ENCODE measurements at regions not wholly inside any gene's neighbourhood (a gene's known extent, or its start where the extent isn't known, plus 50 kb on each side); places are given as distances from the start of the nearest gene placed in this dataset.

DNA sequence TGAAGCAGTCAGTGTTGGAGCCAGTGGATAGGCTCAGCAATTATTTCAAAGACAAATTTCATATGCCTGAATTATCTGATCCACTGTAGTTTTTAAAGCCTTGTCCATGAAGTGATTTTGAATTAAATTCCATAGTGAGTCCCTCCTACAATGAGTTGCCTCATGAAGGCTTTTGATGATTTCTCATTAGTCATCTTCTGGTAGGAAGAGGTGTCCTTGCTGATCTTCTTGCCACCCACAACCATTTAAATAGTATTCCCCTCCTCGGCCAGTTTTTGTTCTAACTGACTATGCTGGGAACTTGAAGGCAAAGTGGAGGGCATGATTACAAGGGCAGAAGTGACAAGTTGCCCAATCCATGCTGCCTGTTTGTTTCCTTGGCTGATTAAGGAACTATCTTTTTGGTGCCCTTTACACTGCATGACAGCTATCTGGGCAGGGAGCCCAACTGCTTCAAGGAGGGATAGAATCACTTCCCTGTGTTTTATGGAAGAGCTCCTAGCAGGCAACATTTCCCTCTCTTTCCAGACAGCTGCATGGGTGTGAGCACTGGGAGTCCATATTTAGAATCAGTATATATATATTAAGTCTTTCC, 617.5 kb downstream of the ZPLD1 start:
- Histone ChIP-seq H3K27me3 (ENCODE audit: control insufficient read depth, insufficient read depth, low read length) (no peaks in the 10 kb centered on the region), H3K9ac (ENCODE audit: low read length) (no peak overlapping the region), H3K36me3 (ENCODE audit: control insufficient read depth, insufficient read depth, low read length) (no peaks in the 10 kb centered on the region), H3K9me3 (ENCODE audit: control insufficient read depth, low read length) (no peaks in the 10 kb centered on the region), H3K4me1 (ENCODE audit: control insufficient read depth, insufficient read depth, low read length) (peaks cover 11% of the 10 kb centered on the region), H3K4me3 (ENCODE audit: low read length) (no peak overlapping the region)

DNA sequence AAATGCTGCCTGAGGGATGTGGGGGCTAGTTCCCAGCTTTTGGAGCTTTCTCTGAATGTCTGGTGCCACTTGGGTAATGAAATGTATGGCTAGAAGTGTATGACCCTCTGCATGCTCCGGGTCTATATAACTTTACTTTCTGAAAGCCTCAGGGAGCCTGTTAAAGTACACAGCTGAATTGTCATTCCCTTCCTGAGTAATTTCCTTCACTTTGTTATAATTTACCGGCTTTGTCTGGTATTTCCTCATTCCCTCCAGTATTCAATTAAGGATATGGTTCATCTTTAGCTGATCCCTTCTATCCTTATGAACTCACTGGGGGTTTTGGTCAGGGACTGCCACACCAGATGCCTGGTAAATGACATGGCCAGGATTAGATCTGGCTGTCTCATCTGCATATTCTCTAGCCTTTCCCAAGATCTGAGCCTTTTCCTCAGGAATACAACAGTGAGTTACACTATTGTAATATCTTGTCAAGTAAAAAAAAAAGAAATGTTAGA, 620.3 kb downstream of the ZPLD1 start:
- H3K4me1 ChIP-seq (ENCODE audit: control insufficient read depth, insufficient read depth, low read length): peaks cover 11% of the 10 kb centered on the region

DNA sequence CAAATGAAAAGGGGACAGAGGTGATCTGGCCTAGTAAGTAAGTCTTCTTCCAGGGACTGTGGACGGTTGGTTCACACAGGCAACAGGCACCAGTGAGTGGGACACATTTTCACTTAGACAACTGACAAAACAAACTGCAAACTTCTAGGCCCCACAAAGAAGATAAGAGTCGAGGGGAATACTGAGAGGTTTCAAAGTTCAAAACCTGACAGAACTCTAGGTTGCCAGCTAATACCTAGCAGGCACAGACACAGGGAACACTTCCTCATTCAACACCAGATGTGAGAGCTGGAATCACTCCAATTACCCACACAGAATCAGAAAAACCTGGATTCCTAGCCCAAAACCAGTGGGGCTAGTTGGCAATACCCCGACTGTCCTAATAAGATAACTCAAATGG, 621.7 kb downstream of the ZPLD1 start:
- H3K9me3 ChIP-seq (ENCODE audit: control insufficient read depth, low read length): no peaks in the 10 kb centered on the region
- peaks cover 11% of the 10 kb centered on the region for H3K4me1 ChIP-seq (ENCODE audit: control insufficient read depth, insufficient read depth, low read length)
- H3K27me3 ChIP-seq (ENCODE audit: control insufficient read depth, insufficient read depth, low read length): no peaks in the 10 kb centered on the region
- no peaks in the 10 kb centered on the region for H3K36me3 ChIP-seq (ENCODE audit: control insufficient read depth, insufficient read depth, low read length)
- no peak overlapping the region for H3K9ac ChIP-seq (ENCODE audit: low read length)
- no peak overlapping the region for H3K4me3 ChIP-seq (ENCODE audit: low read length)

More for the DNA sequence above, 620.3 kb downstream of the ZPLD1 start:
- H3K27me3 ChIP-seq (ENCODE audit: control insufficient read depth, insufficient read depth, low read length): no peaks in the 10 kb centered on the region
- no peaks in the 10 kb centered on the region for H3K36me3 ChIP-seq (ENCODE audit: control insufficient read depth, insufficient read depth, low read length)
- H3K4me3 ChIP-seq (ENCODE audit: low read length): no peak overlapping the region
- H3K9ac ChIP-seq (ENCODE audit: low read length): no peak overlapping the region
- H3K9me3 ChIP-seq (ENCODE audit: control insufficient read depth, low read length): no peaks in the 10 kb centered on the region

DNA sequence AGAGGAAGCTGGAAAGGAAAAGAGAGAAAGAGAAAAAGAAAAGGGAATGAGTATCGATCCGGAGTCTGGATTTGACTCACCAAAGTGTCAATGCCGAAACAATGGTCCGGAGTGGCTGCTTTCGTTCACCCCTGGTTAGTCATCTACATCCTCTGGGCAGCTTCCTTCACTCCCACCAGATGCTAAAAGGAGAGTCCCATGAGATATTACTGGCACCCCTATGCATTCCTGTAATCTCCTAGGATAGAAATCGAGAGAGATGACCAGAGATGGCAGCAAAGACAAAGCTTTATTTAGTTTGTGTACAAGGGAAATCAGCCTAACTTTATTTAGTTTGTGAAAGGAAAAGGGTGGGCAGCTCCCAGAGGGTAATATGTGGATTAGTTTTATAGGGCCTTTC, 622.2 kb downstream of the ZPLD1 start:
- Histone ChIP-seq H3K9me3 (ENCODE audit: control insufficient read depth, low read length) (no peaks in the 10 kb centered on the region), H3K27me3 (ENCODE audit: control insufficient read depth, insufficient read depth, low read length) (no peaks in the 10 kb centered on the region), H3K9ac (ENCODE audit: low read length) (no peak overlapping the region), H3K4me1 (ENCODE audit: control insufficient read depth, insufficient read depth, low read length) (peaks cover 11% of the 10 kb centered on the region), H3K36me3 (ENCODE audit: control insufficient read depth, insufficient read depth, low read length) (no peaks in the 10 kb centered on the region), H3K4me3 (ENCODE audit: low read length) (no peak overlapping the region)

DNA sequence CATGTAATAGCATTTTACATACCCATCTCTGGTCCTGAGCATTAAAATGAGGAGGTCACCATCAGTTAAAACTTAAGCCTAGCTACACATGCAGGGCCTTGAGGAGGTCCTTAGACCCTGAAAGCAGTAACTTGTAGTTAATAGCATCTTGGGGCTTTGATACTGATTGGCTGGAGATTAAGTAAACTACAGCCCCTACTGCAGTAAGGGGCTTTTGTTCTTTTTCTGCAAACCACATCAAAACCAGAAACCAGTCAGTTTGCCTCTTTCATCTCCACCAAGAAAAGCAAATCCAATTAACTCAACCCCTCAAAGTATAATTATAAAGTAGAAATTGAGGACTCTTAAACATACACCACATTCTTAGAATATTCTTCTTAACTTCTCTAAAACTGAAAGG, 622.7 kb downstream of the ZPLD1 start:
- Histone ChIP-seq H3K27me3 (ENCODE audit: control insufficient read depth, insufficient read depth, low read length) (no peaks in the 10 kb centered on the region), H3K4me1 (ENCODE audit: control insufficient read depth, insufficient read depth, low read length) (peaks cover 11% of the 10 kb centered on the region), H3K9me3 (ENCODE audit: control insufficient read depth, low read length) (no peaks in the 10 kb centered on the region), H3K9ac (ENCODE audit: low read length) (no peak overlapping the region), H3K36me3 (ENCODE audit: control insufficient read depth, insufficient read depth, low read length) (no peaks in the 10 kb centered on the region), H3K4me3 (ENCODE audit: low read length) (no peak overlapping the region)

DNA sequence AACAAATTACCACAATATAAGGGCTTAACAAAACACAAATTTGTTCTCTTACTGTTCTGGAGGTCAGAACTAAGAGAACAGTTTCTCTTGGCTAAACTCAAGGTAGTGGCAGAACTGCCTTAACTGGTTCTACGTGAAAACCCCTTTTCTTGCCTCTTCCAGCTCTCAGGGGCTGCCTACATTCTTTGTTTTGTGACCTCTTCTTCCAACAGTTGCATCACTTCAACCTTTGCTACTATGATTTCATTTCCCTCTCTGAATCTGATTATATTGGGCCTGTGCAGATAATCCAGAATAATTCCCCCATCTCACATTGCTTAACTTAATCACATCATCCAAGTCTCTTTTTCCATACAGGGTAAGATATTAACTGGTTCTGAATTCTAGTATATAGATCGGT, 624.6 kb downstream of the ZPLD1 start:
- Histone ChIP-seq H3K4me1 (ENCODE audit: control insufficient read depth, insufficient read depth, low read length) (peaks cover 11% of the 10 kb centered on the region), H3K27me3 (ENCODE audit: control insufficient read depth, insufficient read depth, low read length) (no peaks in the 10 kb centered on the region), H3K9me3 (ENCODE audit: control insufficient read depth, low read length) (no peaks in the 10 kb centered on the region), H3K36me3 (ENCODE audit: control insufficient read depth, insufficient read depth, low read length) (no peaks in the 10 kb centered on the region), H3K4me3 (ENCODE audit: low read length) (no peak overlapping the region), H3K9ac (ENCODE audit: low read length) (no peak overlapping the region)

DNA sequence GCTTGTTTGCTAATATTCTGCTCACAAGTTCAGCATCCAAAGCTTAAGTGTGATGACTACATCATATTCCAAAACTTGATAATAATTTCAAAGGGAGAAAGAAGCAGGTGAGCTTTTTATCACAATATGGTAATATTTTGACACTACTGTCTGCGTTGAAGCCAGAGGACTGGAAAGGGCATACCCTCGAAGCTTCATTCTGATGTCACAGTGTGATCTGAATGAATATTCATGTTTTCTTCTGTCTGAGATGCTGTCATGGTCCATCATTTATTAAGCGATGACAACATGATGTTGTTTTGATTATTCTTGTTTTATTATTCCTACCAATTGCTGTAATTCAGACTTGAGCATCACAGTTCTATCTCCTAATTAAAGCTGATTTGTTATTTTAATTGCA, 625.4 kb downstream of the ZPLD1 start:
- H3K27me3 ChIP-seq (ENCODE audit: control insufficient read depth, insufficient read depth, low read length): no peaks in the 10 kb centered on the region
- H3K9ac ChIP-seq (ENCODE audit: low read length): no peak overlapping the region
- H3K4me3 ChIP-seq (ENCODE audit: low read length): no peak overlapping the region
- H3K9me3 ChIP-seq (ENCODE audit: control insufficient read depth, low read length): no peaks in the 10 kb centered on the region
- H3K36me3 ChIP-seq (ENCODE audit: control insufficient read depth, insufficient read depth, low read length): no peaks in the 10 kb centered on the region
- H3K4me1 ChIP-seq (ENCODE audit: control insufficient read depth, insufficient read depth, low read length): peaks cover 11% of the 10 kb centered on the region

DNA sequence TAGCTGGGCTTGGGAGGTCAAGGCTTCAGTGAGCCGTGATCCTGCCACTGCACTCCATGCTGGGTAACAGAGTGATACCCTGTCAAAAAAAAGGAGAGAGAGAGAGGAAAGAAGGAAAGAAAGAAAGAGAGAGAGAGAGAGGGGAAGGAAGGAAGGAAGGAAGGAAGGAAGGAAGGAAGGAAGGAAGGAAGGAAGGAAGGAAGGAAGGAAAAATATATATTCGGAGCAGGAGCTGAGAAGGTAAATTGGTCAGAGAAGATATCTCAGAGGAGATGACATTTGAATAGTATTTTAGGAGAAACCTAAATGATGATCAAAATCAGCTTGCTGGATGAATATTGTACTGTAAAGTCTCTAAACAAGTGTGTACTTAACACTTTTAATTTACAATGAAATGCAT, 633.1 kb downstream of the ZPLD1 start:
- H3K9ac ChIP-seq (ENCODE audit: low read length): no peak overlapping the region
- H3K27me3 ChIP-seq (ENCODE audit: control insufficient read depth, insufficient read depth, low read length): no peaks in the 10 kb centered on the region
- no peaks in the 10 kb centered on the region for H3K4me1 ChIP-seq (ENCODE audit: control insufficient read depth, insufficient read depth, low read length)

DNA sequence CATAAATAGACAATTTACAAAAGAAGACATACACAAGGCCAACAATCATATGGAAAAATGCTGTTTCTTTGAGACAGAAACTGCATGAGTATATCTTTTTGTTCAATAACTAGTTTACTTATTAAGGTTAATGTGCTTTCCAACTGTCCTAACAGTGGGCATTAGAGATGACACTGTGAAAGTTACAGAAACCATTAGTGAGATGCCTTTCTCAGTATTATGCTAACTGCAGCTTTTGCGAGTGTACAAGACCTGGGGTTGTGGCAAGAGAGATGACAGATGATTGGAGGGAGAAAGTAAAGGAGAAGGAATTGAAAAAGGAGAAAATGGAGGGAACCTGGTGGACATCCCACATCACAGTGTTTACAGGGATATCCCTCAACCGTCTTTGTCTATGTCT, 640.5 kb downstream of the ZPLD1 start:
- no peaks in the 10 kb centered on the region for H3K9me3 ChIP-seq (ENCODE audit: control insufficient read depth, low read length)
- H3K36me3 ChIP-seq (ENCODE audit: control insufficient read depth, insufficient read depth, low read length): no peaks in the 10 kb centered on the region
- H3K4me3 ChIP-seq (ENCODE audit: low read length): no peak overlapping the region
- H3K27me3 ChIP-seq (ENCODE audit: control insufficient read depth, insufficient read depth, low read length): no peaks in the 10 kb centered on the region
- no peaks in the 10 kb centered on the region for H3K4me1 ChIP-seq (ENCODE audit: control insufficient read depth, insufficient read depth, low read length)
- H3K9ac ChIP-seq (ENCODE audit: low read length): no peak overlapping the region

More for the DNA sequence above, 633.1 kb downstream of the ZPLD1 start:
- H3K36me3 ChIP-seq (ENCODE audit: control insufficient read depth, insufficient read depth, low read length): no peaks in the 10 kb centered on the region
- no peaks in the 10 kb centered on the region for H3K9me3 ChIP-seq (ENCODE audit: control insufficient read depth, low read length)
- no peak overlapping the region for H3K4me3 ChIP-seq (ENCODE audit: low read length)

DNA sequence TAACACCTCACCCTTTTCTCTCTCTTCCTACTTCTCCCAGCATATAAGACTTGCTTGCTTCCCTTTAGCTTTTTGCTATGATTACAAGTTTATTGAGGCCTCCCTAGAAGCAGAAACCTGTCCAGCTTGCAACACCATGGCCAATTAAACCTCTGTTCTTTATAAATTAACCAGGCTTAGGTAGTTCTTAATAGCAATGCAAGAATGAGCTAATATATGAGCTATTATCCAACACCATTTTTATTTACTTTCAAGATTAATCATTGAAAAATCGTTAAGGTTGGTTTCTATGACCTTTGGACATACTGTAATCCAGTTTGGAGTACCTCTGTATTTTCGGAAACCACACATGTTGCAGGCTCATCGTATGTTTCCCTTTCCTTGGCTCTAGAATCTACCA, 643.1 kb downstream of the ZPLD1 start:
- Histone ChIP-seq H3K27me3 (ENCODE audit: control insufficient read depth, insufficient read depth, low read length) (no peaks in the 10 kb centered on the region), H3K4me3 (ENCODE audit: low read length) (no peak overlapping the region), H3K4me1 (ENCODE audit: control insufficient read depth, insufficient read depth, low read length) (no peaks in the 10 kb centered on the region)

DNA sequence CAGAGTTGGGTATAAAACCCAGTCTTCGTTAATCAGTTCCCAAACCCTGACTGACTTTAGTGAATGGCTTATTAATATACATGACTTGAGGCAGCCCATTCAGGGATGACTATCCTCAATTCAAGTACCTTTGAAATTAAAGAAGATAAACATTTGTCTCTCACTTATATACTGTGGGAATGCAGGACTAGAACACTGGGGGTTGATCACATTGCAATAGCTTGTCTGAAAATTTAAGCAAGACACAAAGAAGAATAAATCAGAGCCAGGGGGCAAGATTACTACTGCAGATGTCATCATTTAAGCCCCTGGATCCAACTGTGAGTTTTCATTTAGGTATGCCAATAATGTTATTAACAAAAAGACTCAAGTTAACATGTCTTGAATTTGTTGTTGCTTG, 647.7 kb downstream of the ZPLD1 start:
- Histone ChIP-seq H3K9me3 (ENCODE audit: control insufficient read depth, low read length) (no peaks in the 10 kb centered on the region), H3K4me3 (ENCODE audit: low read length) (no peak overlapping the region), H3K9ac (ENCODE audit: low read length) (no peak overlapping the region), H3K4me1 (ENCODE audit: control insufficient read depth, insufficient read depth, low read length) (peaks cover 4% of the 10 kb centered on the region), H3K27me3 (ENCODE audit: control insufficient read depth, insufficient read depth, low read length) (no peaks in the 10 kb centered on the region), H3K36me3 (ENCODE audit: control insufficient read depth, insufficient read depth, low read length) (no peaks in the 10 kb centered on the region)

More for the DNA sequence above, 643.1 kb downstream of the ZPLD1 start:
- H3K36me3 ChIP-seq (ENCODE audit: control insufficient read depth, insufficient read depth, low read length): no peaks in the 10 kb centered on the region
- H3K9me3 ChIP-seq (ENCODE audit: control insufficient read depth, low read length): no peaks in the 10 kb centered on the region
- no peak overlapping the region for H3K9ac ChIP-seq (ENCODE audit: low read length)

DNA sequence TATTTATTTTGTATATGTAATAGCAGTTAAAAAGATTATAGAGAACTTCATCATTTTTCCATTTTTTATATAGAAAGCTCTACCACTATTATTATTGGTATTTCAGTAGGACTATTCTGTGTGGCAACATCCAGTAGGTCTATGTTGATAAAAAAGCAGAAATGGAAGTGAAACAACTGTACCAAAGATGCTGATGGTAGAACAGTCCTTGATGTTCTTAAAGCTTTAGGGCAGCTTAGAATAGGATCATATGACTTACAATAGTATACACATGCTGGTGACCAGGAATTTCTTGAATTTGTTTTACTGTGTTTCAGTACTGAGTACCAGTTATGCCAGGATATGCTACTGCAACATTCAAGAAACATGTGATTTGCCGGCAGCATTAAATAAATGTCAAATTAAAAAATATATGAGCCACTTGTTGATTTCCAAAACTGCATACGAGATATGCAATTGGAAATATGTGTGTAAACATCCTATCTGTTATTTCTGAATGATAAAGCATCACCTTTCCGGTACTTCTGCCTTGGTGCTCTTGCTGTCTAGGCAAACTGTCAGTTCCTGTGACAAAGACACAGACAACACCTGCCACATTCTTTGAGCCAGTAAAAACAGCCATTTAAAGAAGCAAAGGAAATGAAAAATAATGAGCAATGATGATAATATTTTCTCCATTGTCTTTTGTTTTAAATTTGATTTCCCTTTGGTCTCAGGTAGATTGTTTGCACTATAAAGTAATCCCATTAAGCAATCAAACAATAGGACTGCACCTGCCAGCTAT, 649.2 kb downstream of the ZPLD1 start:
- Histone ChIP-seq H3K36me3 (ENCODE audit: control insufficient read depth, insufficient read depth, low read length) (no peaks in the 10 kb centered on the region), H3K4me1 (ENCODE audit: control insufficient read depth, insufficient read depth, low read length) (peaks cover 4% of the 10 kb centered on the region)

More for the DNA sequence above, 649.2 kb downstream of the ZPLD1 start:
- no peaks in the 10 kb centered on the region for H3K27me3 ChIP-seq (ENCODE audit: control insufficient read depth, insufficient read depth, low read length)
- H3K4me3 ChIP-seq (ENCODE audit: low read length): no peak overlapping the region
- no peak overlapping the region for H3K9ac ChIP-seq (ENCODE audit: low read length)
- H3K9me3 ChIP-seq (ENCODE audit: control insufficient read depth, low read length): no peaks in the 10 kb centered on the region
